ENCODE measurements at regions not wholly inside any gene's neighbourhood (a gene's known extent, or its start where the extent isn't known, plus 50 kb on each side); places are given as distances from the start of the nearest gene placed in this dataset.

DNA sequence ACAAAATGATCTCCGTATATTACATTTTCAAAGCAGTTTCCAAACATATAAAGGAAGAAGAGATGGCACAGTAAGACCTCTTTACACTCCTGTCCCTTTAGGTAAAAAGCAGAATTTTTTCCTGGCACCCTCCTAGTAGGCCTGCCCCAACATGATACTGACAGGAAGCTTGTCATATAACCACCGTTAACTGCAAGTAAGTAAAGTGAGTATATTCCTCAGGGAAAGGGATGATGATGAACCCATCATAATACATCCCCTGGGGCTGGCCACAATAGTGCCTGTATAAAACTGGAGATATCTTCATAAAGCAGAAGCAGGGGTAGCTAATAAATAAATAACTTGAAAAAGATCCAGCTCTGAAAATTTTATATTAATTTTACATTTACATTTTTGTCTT is 893.0 kb downstream of the DIPK2A start (continued):
- TF ChIP-seq ZNF462 (CRISPR knock-in tag; IDR thresholded peaks at IDR 0.05) (no peak), CREB1 (CRISPR knock-in tag; IDR thresholded peaks at IDR 0.05; ENCODE audit: low read depth) (no peak), POLR2AphosphoS5 (IDR thresholded peaks at IDR 0.05; ENCODE audit: low read depth) (no peak), EZH2phosphoT487 (IDR thresholded peaks at IDR 0.05; ENCODE audit: unreplicated experiment) (no peak), ETS1 (IDR thresholded peaks at IDR 0.05) (no peak), EZH2 (IDR thresholded peaks at IDR 0.05; ENCODE audit: low read depth, unreplicated experiment) (no peak), ZNF114 (CRISPR knock-in tag; IDR thresholded peaks at IDR 0.05) (no peak), NANOG (IDR thresholded peaks at IDR 0.05; ENCODE audit: borderline replicate concordance) (no peak)

DNA sequence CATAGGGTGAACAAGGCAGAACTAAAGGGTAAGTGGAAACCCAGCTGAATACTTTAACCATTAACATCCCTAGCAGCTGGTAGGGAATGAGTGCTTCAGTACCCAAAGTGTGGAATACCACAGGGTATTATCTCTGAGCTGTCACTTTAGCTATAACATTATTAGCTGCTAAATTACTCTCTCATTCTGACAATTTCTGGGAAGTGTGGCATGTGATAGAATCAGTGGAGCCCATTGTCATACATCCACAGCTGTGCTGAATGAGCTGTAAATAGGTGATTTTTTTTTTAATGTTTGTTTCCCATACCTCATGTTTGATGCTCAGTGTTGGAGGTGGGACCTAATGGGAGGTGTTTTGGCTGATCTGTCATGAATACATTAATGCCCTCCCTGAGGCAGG is 894.3 kb downstream of the DIPK2A start:
- H3F3A ChIP-seq (replicated peaks; ENCODE audit: low read depth): no peaks in the 10 kb centered on the region
- Mint-ChIP-seq H3K9me3 (no peaks in the 10 kb centered on the region), H3K27me3 (ENCODE audit: insufficient read depth, low read depth, poor library complexity) (no peaks in the 10 kb centered on the region), H3K36me3 (ENCODE audit: low read depth) (no peaks in the 10 kb centered on the region), H3K27ac (no peak overlapping the region), H3K4me3 (no peak overlapping the region), H3K4me1 (0 out of 3 replicates have a peak, but pooled peaks cover 2% of the 10 kb centered on the region)
- no peaks in the 10 kb centered on the region for H3K4me1 ChIP-seq (ENCODE audit: insufficient read depth)
- H3K4me2 ChIP-seq: no peak overlapping the region
- no peak overlapping the region for H3K4me3 ChIP-seq
- no peaks in the 10 kb centered on the region for H3K36me3 ChIP-seq (ENCODE audit: insufficient read depth)
- DNase-seq (ENCODE audit: low spot score) (no peak), ATAC-seq (no peak)
- H2AFZ ChIP-seq: peak overlapping the region; percentile 30; the same call in 1 of the 2 replicates
- no peak overlapping the region for H3K27ac ChIP-seq (ENCODE audit: low read depth)
- H3K79me2 ChIP-seq (replicated peaks; ENCODE audit: insufficient read depth): no peaks in the 10 kb centered on the region
- no peaks in the 10 kb centered on the region for H4K20me1 ChIP-seq (replicated peaks; ENCODE audit: insufficient read depth)
- no peaks in the 10 kb centered on the region for H3K27me3 ChIP-seq (ENCODE audit: insufficient read depth)
- H3K9me2 ChIP-seq (ENCODE audit: insufficient read depth): no peaks in the 10 kb centered on the region
- TF ChIP-seq CTCF (conservative IDR thresholded peaks at IDR 0.05; ENCODE audit: low read depth in 2 of 2) (no peak), POLR2AphosphoS5 (IDR thresholded peaks at IDR 0.05; ENCODE audit: low read depth) (no peak)
